Inflammatory macrophage treated with lipopolysaccharide for 1 hour (primary cell): ENCODE measurements at regions not wholly inside any gene's neighbourhood (a gene's known extent, or its start where the extent isn't known, plus 50 kb on each side); places are given as distances from the start of the nearest gene placed in this dataset.

Experiments
- DNase-seq, 2 donors: peaks; one replicate each; pipeline ENCODE4 v3.0.0-alpha.2; 2020 to 2022

DNA sequence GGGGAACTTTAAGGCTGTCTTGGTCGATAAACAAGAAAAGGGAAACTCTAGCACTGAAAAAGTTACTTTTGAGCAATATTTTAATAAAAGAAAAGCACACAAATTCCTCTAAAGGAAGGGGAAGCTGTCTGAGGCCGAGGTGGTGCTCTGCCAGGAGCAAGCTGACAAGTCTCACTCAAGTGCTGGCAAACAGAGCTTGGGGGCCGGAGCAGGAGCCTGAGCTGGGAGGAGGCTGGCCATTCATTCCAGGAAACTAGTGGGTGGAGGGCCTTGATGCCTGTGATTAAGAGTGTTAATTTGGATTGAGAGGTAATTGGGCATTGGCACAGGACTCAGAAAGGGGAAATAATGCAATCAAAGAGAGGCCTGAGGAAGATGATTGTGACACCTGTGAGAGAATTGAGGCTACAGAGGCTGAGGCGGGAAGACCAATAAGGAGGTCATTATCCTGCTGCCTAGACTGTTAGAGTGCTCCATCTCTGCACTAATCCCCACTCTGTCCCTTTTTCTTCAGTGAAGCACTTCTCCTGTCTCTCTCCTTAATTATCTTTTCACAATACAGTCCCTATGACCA, 154.9 kb upstream of the COL1A2 start:
- peak; percentile 2 to 10 for DNase-seq

DNA sequence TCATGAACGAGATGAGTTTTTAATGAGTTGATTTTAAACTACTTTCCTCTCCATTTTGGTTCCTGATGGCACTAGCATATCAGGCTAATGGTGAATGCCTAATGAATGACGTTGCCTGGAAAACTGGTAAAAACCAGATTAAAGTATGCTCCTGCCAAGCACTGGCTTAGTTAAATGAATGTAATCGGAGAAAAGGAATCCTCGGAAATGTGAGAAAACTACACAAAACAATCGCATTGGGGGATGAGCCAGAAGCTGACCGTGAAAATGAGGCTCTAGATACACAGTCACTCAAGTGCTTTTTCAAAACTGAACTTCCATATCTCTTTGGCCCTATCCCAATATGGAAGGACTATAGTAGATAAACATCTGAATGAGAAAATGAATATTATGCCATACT, 153.8 kb upstream of the COL1A2 start:
- DNase-seq: no peak

DNA sequence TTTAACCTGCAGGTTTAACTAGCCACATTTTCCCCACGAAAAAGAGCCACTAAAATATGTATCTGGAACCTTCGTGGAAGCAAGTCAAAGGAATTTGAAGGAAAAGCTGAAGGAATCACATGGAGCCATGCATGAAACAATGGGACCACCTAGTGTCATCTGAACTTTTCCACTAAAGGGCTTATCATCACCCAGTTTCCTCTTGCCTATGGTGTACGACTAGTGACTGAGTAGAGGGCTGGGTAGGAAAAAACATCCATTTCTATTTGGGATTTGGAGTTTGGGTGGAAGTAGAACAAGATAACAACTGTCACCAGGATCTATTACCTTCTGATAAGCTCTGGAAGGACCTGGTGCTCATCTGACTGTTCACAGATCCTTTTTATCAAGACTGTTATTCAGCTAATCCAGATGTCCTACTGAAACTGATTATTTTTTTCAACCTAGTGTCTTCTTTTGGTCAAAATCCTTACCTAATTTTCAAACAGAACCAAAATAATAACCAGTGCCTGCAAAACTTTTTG, 153.2 kb upstream of the COL1A2 start:
- no peak for DNase-seq

DNA sequence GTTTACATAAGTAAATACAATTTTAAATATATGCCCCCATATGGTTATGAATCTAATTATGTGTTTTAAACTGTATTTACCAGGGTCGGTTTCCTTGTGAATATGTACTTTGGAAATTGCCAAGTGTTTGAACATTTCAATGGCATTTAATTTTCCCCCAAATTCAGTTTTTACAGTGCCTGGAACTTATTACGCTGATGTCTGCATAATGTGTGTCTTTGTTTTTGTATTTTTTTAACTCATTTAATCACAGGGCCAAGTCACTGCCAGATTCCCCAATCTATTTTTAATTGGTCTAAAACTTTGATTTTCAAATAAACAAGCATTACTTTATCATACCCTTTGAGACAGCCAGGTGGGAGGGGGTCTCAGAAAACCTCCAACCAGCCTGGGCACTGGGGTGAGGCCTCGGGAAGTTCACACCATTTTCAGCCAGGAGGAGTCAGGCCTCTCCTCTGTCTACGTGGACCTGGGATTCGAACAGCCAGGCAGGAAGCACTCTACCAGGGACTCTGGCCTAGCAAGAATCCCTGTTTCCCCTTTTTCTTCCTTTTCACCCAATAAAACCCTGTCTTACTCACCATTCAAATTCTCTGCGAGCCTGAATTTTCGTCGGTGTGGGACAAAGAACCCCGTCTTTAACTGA, 151.5 kb upstream of the COL1A2 start:
- DNase-seq: no peak

DNA sequence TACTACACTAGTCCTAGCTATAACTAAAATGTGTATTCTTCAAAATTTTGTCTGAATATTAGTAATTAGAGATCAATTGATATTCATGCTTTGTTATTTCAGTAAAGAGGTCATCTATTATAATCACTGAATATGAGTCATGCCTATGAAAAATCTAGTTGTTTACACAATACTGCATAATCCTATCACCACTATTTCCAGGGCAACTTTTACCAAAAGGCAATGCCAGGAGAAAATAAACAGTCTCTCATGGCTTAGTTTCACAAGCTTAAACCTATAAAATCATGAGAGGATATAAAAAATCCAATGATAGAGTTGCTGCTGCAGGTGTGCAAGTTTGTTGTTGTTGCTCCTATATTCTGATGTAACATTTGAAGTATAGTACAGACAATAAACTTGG, 149.9 kb upstream of the COL1A2 start:
- no peak for DNase-seq

DNA sequence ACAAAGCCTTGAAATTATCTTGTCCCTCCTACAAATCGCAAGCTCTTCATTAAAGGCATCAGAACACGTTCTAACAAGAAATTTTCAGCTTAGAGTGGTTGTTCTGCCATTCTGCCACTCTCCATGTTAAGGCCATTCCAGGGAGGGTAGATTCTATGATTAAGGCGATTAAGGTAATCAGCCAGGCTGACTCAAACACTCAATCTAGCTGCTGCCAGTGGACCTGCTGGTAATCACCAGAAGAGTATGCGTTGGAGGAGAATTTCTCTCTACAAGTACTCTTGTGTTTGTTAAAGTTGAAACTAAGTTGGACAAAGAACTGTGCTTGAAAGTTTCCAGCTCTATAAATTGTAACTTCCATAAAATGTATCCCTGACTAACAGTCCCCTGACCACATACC, 149.2 kb upstream of the COL1A2 start:
- no peak for DNase-seq

DNA sequence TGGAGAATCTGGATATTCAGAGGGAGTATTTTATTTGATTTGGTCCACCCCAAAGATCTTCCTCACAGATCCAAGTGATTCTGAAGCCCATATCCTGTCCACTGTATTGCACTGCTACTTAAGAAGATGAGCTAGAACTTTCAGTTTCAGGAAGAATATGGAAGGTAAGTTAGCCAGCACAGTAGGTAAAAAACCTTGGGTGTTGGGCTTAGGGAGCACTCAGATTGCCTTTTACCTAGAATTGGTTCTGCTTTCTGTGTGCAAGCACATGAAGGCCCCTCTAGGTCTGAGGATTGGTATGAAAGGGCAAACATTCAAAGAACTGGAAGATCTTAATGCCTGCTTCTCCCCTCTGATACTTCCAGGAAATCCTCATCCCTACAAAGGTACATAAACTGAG, 146.7 kb upstream of the COL1A2 start:
- no peak for DNase-seq

DNA sequence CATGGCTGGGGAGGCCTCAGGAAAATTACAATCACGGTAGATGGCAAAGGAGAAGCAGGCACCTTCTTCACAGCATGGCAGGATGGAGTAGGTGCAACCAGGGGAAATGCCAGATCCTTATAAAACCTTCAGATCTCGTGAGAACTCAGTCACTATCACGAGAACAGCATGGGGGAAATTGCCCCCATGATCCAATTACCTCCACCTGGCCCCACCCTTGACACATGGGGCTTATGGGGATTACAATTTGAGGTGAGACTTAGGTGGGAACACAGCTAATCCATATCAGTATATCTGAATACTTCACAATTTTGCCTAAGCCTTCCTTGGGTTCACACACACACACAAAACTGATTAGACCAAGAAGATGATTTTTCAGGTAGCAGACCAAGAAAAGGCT, 145.1 kb upstream of the COL1A2 start:
- no peak for DNase-seq

DNA sequence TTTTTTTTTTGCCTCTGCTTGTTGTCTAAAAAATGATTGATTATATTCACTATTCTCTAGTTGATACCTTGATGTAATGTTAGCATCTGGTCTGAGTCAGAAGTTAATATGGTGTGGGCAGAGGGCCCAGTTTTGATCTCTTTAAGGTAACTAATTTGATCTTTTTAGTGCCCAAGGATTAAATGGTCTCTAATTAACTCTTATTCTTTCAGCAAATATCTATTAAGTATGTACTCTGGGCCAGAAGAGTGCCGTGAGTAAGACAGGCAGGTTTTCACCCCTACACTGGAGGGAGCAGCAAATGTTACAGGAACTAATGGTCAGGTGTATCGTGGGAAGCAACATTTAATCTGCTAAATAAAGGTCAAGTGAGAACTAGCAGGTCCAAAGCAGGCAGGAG, 144.6 kb upstream of the COL1A2 start:
- DNase-seq: no peak

DNA sequence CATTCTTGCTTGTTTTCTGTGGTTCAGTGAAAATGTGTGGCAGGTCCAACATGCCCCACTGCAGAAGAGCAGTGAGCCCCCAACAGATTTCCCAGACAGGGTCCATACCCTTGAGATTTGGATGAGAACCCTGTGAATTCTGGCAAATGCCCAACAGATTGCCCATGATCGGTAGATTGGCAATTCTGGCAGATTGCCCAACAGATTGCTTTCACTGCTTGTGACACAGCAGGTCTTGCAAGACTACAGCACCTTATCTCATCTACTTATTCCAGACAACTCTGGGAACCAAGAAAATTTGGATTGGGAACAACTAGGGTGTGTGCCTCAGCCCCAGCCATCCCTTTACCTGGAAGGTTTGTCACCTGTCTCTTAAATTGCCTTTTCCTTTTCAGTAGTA, 143.7 kb upstream of the COL1A2 start:
- no peak for DNase-seq

DNA sequence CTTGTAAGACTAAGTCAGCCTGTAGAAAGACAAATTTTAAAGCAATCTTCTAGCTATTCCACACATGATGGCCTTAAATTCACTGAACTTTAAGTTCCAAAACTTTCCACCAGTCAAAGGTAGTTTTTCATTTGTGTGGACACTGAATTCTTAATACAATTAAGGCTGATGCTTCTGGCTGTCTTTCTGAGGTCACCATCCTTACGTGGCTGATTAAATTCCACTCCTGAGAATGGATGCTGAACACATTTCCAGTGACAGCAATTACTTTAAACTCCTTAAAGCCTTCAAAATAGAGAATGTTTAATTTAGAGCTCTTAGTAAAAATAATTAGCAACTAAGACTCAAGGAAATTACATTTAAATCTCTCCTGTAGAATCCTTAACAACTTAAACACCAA, 142.6 kb upstream of the COL1A2 start:
- no peak for DNase-seq

DNA sequence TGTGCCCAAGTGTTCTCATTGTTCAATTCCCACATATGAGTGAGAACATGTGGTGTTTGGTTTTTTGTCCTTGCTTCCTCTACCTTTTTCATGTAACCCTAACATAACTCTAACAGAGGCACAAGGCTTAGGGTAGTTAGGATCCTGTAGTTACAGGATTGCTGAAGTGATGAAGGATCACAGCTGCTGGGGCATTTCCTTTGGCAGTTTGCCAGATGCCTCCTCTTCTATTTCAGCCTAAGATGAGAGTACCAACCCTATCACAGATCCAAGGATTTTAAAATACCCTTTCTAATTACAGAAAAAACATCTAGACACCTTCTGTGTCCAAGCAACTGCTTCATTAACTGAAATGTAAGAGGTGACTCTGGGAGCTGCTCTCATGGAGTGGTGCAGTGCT, 141.7 kb upstream of the COL1A2 start:
- no peak for DNase-seq

DNA sequence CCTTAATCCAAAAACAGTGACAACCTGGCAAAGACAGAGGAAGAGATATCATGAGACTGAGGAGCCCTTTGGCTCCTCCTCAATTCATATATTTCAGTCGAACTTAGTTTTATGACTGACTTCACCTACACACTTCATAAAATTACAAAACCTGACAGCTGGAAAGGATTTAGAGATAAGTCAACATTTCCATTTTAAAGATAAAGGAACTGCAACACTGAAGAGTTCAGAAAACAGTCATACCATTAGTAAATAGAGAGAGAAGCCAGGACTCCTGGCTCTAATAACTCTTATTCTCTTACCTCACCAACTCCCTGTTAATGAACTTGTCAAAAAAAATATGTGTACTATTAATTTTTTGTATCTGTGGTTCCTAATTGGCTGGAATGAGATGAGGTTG, 141.0 kb upstream of the COL1A2 start:
- DNase-seq: no peak

DNA sequence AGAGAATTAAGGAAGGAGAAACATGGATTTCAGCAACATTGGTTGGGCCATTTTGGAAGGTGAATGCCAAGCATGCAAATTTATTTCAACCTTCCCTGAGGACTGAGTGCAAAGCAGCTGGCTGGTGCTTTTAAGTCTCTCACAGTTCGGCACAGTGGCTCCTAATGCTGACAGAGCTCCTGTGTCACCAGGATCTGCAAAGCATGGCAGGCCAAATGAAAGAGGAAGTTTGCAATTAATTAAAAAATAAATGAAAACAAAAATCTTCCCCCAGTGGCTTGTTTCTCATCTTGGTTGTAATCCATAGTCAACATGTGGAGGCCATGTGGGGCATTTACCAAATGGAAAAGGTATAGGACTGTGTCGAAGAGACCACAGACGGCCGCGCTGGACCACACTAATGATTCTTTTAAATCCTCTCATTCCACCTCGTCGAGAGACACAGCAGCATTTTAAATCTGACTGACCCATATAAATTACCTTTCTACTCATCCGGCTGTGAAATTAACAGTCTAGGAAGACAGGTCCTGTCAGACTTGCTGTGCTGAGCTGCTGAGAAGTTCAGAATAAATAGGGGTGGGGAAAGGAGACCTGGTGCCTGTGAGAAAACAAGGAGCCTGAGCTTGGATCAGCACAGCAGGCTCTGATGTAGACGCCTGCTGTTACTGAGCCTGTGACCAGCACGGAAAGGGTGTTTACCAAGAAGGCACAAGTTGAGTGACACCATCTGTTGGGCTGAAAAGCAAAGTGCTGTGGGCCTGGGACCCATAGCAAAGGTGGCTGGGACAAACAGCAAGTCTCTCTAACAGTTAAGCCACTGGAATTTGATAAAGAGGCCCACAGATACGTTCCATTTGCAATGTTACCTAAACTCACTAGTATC, 136.0 kb upstream of the COL1A2 start:
- no peak for DNase-seq

DNA sequence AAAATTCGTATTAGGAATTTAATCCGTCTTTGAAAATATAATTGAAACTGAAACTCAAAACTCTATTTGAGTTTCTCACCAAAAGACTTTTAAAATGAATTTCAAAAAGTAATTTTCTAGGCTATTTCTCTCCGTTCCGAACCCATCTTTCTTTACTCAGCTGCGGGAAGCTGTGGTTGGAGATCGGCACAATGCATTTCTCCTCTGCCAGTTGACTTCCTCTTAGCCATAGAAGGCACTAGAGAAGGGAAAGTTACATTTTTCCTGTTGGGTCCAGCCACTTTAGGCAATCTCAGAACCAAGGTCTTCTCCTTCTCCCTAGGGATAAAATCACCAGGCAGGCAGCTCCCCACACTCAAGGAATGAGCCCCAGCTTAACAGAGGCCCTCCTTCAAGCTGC, 133.6 kb upstream of the COL1A2 start:
- DNase-seq: peak in 1 of 2 donors; percentile 3

DNA sequence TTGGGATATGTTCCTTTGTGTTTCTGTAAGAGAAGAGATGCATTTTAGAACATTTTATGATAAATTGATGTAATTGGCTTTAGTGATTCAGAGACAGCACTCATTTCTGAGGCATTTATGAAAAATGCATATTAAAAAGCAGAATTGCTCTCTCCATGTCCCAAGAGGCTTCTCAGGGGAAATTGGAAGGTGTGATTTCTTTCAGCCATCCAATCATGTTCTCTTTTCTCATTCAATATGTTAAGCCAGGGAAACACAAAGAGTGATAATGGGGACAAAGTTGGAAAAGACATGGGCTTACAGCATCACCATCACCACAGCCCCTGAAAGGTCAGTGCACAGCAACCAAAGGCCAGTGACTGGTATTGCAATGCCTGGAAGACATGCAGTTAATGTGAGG, 129.9 kb upstream of the COL1A2 start:
- DNase-seq: no peak

DNA sequence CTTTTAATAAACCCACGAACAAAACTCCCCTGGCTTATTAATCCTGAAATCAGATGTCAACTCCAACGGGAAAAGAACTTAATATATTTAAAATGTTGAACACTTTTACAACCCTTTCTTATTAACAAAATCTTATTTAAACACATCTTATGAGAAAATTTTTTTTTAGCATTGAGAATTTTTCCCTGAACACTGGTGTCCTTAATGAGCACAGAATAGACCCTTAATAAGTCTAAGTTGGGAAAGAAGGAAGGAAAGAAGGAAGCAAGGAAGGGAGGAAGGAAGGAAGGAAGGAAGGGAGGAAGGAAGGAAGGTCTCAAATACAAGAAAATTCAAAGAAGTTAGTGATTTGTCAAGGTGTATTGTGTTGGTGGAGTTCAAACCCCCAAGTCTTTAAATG, 129.2 kb upstream of the COL1A2 start:
- DNase-seq: no peak

DNA sequence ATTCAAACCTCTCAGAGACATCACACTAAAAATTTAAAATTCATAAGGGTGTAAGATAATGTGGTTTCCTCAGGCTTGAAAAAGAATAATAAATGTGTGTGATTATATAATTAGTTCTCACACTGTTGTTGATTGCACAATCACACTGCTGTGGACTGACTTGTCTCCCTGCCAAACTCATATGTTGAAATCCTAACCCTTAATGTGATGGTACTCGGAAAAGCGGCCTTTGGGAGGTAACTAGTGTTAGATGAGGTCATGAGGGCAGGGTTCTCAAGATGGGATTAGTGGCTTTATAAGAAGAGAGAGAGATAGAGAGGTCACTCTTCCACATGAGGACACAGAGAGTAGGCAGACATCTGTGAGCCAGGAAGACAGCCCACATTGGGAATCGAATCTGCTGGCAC, 128.5 kb upstream of the COL1A2 start:
- DNase-seq: peak in 1 of 2 donors; percentile 6

DNA sequence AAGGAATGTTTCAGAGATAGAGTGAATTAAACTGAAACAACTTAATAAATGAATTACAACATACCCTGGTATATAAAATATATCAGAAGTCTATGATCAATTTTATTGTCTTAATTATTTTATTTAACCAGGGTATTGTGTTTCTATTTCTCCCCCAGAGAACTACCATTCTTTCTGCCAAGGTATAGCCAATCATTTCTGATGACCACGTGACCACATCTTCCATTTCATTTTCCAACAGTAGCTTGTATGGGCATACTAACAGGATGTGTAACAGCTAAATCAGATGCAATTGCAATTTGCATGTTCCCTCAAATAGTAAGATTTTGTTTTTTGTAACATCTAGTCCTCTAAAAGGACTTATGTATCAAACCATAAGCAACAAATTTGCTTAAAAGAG, 123.9 kb upstream of the COL1A2 start:
- no peak for DNase-seq

DNA sequence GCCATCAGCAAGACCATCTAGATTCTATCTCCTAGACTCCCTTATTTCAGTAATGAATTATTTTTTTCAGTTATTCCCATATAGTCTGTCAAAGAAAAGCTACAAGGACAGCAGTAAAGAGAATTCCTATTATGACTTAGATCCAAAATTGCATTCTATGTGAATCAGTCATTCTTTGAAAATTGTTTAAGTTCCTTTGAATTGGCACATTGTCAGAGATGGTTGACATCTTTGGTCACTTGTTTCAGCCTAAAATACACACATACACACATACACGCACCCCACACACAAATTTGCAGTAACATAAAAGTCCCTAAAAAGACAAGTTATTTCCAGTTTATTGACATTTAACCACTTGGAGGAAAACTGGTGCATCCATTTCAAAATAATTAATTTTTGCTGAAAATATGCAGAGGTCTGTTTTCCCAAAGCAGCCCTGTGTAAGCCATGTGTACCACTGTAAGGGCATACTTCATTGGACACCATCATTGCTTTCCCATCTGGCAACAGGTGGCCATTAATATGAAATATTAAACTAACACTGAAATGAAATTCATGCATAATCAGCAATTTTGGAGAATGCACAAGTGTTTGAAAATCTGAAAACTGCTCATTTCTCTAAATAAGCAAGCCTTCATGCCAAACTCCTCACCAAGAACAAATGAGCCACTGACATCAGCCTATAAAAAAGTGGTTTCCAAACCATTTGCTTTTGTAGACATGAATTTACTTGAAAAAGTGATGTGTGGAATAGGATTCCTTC, 121.7 kb upstream of the COL1A2 start:
- no peak for DNase-seq

DNA sequence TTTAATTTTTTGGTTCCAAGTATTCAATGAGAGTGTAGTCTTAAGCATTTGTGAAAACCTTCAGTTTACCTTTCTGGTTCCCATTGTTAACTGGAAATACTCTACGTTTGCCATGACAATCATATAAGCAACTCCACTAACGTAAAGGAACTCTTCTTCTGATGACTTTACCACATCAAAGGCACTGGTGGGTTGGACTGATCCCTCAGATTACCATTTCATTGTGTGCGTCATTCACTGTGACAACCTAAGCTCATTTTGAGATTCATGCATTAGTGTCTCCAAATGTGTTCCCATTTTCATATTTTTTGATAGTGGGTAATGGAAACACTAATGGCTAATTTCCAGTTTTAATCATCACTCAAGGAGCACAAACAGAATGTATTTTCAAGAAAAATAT, 119.9 kb upstream of the COL1A2 start:
- DNase-seq: no peak

DNA sequence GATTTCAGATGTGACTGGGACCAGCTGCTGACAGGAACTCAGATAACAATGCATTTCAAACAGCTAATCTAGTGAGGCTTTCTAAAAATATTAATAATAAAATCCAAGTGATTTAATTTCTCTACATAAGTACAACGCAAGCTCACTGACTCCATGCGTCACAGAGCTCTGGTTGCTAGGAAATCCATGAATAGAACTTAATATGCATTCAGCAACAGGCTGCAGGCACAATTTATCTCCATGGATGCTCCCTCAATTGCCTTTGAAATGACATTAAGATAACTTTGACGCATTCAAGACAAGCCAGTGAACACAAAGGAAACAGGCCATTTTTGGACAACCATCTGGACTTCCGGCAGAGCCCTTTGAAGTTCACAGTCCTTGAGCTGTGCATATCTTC, 118.7 kb upstream of the COL1A2 start:
- DNase-seq: no peak

DNA sequence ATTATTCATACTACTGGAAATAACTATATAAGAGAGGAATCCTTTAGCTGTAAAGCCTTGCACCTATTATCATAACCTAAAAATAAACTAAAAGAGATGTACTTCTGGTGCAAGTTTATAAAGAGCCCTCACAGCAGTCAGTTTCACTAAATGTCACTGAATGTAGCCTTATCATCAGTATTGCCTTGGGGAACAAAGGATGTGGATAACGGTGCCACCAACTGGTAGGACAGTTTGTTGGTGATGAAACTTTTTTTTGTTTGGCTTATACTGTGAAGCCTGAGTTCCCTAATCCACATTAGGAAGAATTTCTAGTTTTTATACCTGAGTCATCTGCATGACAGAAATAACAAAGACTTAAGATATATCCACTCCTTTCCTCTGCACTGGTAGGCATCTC, 117.9 kb upstream of the COL1A2 start:
- DNase-seq: no peak
